Hepatocyte (in vitro differentiated cells): ENCODE measurements at regions not wholly inside any gene's neighbourhood (a gene's known extent, or its start where the extent isn't known, plus 50 kb on each side); places are given as distances from the start of the nearest gene placed in this dataset.

Experiments used
- CTCF ChIP-seq: fragments of 200-600 bp; sonication (generic); IDR thresholded peaks from 2 replicates; pipeline ENCODE4 v1.5.1; 2016; ENCODE audit warnings: antibody characterized with exemption, mild to moderate bottlenecking; ENCODE audit not compliant: poor library complexity
- EZH2phosphoT487 ChIP-seq: fragments of 200-600 bp; sonication (generic); IDR thresholded peaks from one replicate; pipeline ENCODE4 v1.6.1; 2018; ENCODE audit warnings: antibody characterized with exemption, mild to moderate bottlenecking, low read depth, moderate library complexity; ENCODE audit not compliant: unreplicated experiment, severe bottlenecking

GRCh38 chr3:19711160-19711782 lies 222.7 kb downstream of the EFHB start:
- TF ChIP-seq CTCF (no peak), EZH2phosphoT487 (no peak)
